Immature natural killer cell (primary cell): ENCODE measurements at regions not wholly inside any gene's neighbourhood (a gene's known extent, or its start where the extent isn't known, plus 50 kb on each side); places are given as distances from the start of the nearest gene placed in this dataset.

Experiments used
- DNase-seq, 3 donors: peaks; one replicate each; pipeline ENCODE4 v3.0.0; 2022; ENCODE audit warnings: mixed read lengths in 1 of 3
- H3K27ac Mint-ChIP-seq, 6 donors: one replicate each; pipeline ENCODE4 v1.8.0; 2020; ENCODE audit warnings: mixed read lengths in 6 of 6, mild to moderate bottlenecking in 5 of 6, inconsistent platforms in 4 of 6, moderate library complexity in 3 of 6
- H3K27me3 Mint-ChIP-seq, 3 donors: one replicate each; pipeline ENCODE4 v1.8.0; 2020 to 2021; ENCODE audit warnings: low read depth in 3 of 3, mild to moderate bottlenecking in 3 of 3, mixed read lengths in 3 of 3, moderate library complexity in 3 of 3, inconsistent platforms in 1 of 3
- H3K36me3 Mint-ChIP-seq, 3 donors: one replicate each; pipeline ENCODE4 v1.8.0; 2020; ENCODE audit warnings: mixed read lengths in 3 of 3, inconsistent platforms in 2 of 3, mild to moderate bottlenecking in 2 of 3
- H3K4me1 Mint-ChIP-seq, 2 donors: one replicate each; pipeline ENCODE4 v1.8.0; 2020; ENCODE audit warnings: inconsistent platforms in 2 of 2, mild to moderate bottlenecking in 2 of 2, mixed read lengths in 2 of 2, moderate library complexity in 1 of 2
- H3K4me3 Mint-ChIP-seq, 5 donors: one replicate each; pipeline ENCODE4 v1.8.0; 2020; ENCODE audit warnings: mild to moderate bottlenecking in 5 of 5, mixed read lengths in 5 of 5, inconsistent platforms in 3 of 5, moderate library complexity in 3 of 5
- H3K9me3 Mint-ChIP-seq, 6 donors: one replicate each; pipeline ENCODE4 v1.8.0; 2020; ENCODE audit warnings: mild to moderate bottlenecking in 6 of 6, mixed read lengths in 6 of 6, inconsistent platforms in 4 of 6, moderate library complexity in 3 of 6

- Mint-ChIP-seq H3K27me3 (peaks cover 0 to 3% (median 0%) of the 10 kb centered on the region in 3 donors), H3K9me3 (peaks cover 0 to 34% (median 19%) of the 10 kb centered on the region in 6 donors), H3K36me3 (no peaks in the 10 kb centered on the region), H3K27ac (no peak overlapping the region), H3K4me1 (no peaks in the 10 kb centered on the region), H3K4me3 (no peak overlapping the region)
- no peak for DNase-seq
These were observed 802.7 kb upstream of the IGFBP3 start for GRCh38 chr7:46723742-46724141.

- Mint-ChIP-seq H3K9me3 (peaks cover 0 to 32% (median 18%) of the 10 kb centered on the region in 6 donors), H3K36me3 (no peaks in the 10 kb centered on the region), H3K27ac (no peak overlapping the region), H3K4me3 (no peak overlapping the region), H3K27me3 (peaks cover 0 to 3% (median 0%) of the 10 kb centered on the region in 3 donors), H3K4me1 (no peaks in the 10 kb centered on the region)
- no peak for DNase-seq
These were observed 801.9 kb upstream of the IGFBP3 start for GRCh38 chr7:46723003-46723402.

GRCh38 chr7:46720761-46721160 is 799.7 kb upstream of the IGFBP3 start:
- Mint-ChIP-seq H3K27ac (no peak overlapping the region), H3K4me3 (no peak overlapping the region), H3K4me1 (no peaks in the 10 kb centered on the region), H3K36me3 (no peaks in the 10 kb centered on the region), H3K27me3 (no peaks in the 10 kb centered on the region), H3K9me3 (peaks cover 0 to 25% (median 13%) of the 10 kb centered on the region in 6 donors)
- no peak for DNase-seq

- Mint-ChIP-seq H3K4me1 (no peaks in the 10 kb centered on the region), H3K4me3 (no peak overlapping the region), H3K9me3 (peaks cover 0 to 27% (median 7%) of the 10 kb centered on the region in 6 donors), H3K27me3 (no peaks in the 10 kb centered on the region), H3K27ac (no peak overlapping the region), H3K36me3 (no peaks in the 10 kb centered on the region)
- no peak for DNase-seq
These were observed 798.5 kb upstream of the IGFBP3 start for GRCh38 chr7:46719616-46720015.

GRCh38 chr7:46716926-46717325 is 795.9 kb upstream of the IGFBP3 start:
- H3K27me3 Mint-ChIP-seq = no peaks in the 10 kb centered on the region
- H3K4me3 Mint-ChIP-seq = no peak overlapping the region
- no peaks in the 10 kb centered on the region for H3K36me3 Mint-ChIP-seq
- peaks cover 0 to 20% (median 7%) of the 10 kb centered on the region in 6 donors for H3K9me3 Mint-ChIP-seq
- no peaks in the 10 kb centered on the region for H3K4me1 Mint-ChIP-seq
- H3K27ac Mint-ChIP-seq = no peak overlapping the region
- no peak for DNase-seq

GRCh38 chr7:46715579-46715978 is 794.5 kb upstream of the IGFBP3 start:
- Mint-ChIP-seq H3K27me3 (no peaks in the 10 kb centered on the region), H3K9me3 (peaks cover 0 to 19% (median 3%) of the 10 kb centered on the region in 6 donors), H3K4me1 (no peaks in the 10 kb centered on the region), H3K4me3 (no peak overlapping the region), H3K36me3 (no peaks in the 10 kb centered on the region), H3K27ac (no peak overlapping the region)
- no peak for DNase-seq

- Mint-ChIP-seq H3K4me3 (no peak overlapping the region), H3K27me3 (no peaks in the 10 kb centered on the region), H3K36me3 (no peaks in the 10 kb centered on the region), H3K9me3 (peaks cover 0 to 14% (median 2%) of the 10 kb centered on the region in 6 donors), H3K27ac (no peak overlapping the region), H3K4me1 (no peaks in the 10 kb centered on the region)
- DNase-seq = no peak
These were observed 793.8 kb upstream of the IGFBP3 start for GRCh38 chr7:46714904-46715303.

GRCh38 chr7:46713868-46714596 is 793.0 kb upstream of the IGFBP3 start:
- no peaks in the 10 kb centered on the region for H3K4me1 Mint-ChIP-seq
- peaks cover 0 to 10% (median 2%) of the 10 kb centered on the region in 6 donors for H3K9me3 Mint-ChIP-seq
- H3K36me3 Mint-ChIP-seq = no peaks in the 10 kb centered on the region
- H3K4me3 Mint-ChIP-seq = no peak overlapping the region
- DNase-seq = no peak
- no peaks in the 10 kb centered on the region for H3K27me3 Mint-ChIP-seq
- H3K27ac Mint-ChIP-seq = no peak overlapping the region

- DNase-seq = no peak
- Mint-ChIP-seq H3K27me3 (no peaks in the 10 kb centered on the region), H3K4me1 (no peaks in the 10 kb centered on the region), H3K4me3 (no peak overlapping the region), H3K9me3 (peaks cover 0 to 10% (median 4%) of the 10 kb centered on the region in 6 donors), H3K27ac (no peak overlapping the region), H3K36me3 (no peaks in the 10 kb centered on the region)
These were observed 789.9 kb upstream of the IGFBP3 start for GRCh38 chr7:46710927-46711326.

GRCh38 chr7:46707973-46708372 is 786.9 kb upstream of the IGFBP3 start:
- no peak overlapping the region for H3K27ac Mint-ChIP-seq
- peaks cover 0 to 2% (median 0%) of the 10 kb centered on the region in 3 donors for H3K27me3 Mint-ChIP-seq
- peaks cover 0 to 2% (median 0%) of the 10 kb centered on the region in 3 donors for H3K36me3 Mint-ChIP-seq
- no peak for DNase-seq
- peaks cover 0 to 15% (median 3%) of the 10 kb centered on the region in 6 donors for H3K9me3 Mint-ChIP-seq
- no peak overlapping the region for H3K4me3 Mint-ChIP-seq
- H3K4me1 Mint-ChIP-seq = no peaks in the 10 kb centered on the region

- H3K36me3 Mint-ChIP-seq = peaks cover 0 to 4% (median 0%) of the 10 kb centered on the region in 3 donors
- peaks cover 0 to 13% (median 5%) of the 10 kb centered on the region in 6 donors for H3K9me3 Mint-ChIP-seq
- peaks cover 0 to 2% (median 0%) of the 10 kb centered on the region in 3 donors for H3K27me3 Mint-ChIP-seq
- no peak overlapping the region for H3K4me3 Mint-ChIP-seq
- no peak for DNase-seq
- no peak overlapping the region for H3K27ac Mint-ChIP-seq
- H3K4me1 Mint-ChIP-seq = no peaks in the 10 kb centered on the region
These were observed 784.5 kb upstream of the IGFBP3 start for GRCh38 chr7:46705386-46706255.

- peaks cover 4 to 28% (median 8%) of the 10 kb centered on the region in 6 donors for H3K9me3 Mint-ChIP-seq
- H3K36me3 Mint-ChIP-seq = no peaks in the 10 kb centered on the region
- H3K4me1 Mint-ChIP-seq = no peaks in the 10 kb centered on the region
- peaks cover 0 to 5% (median 1%) of the 10 kb centered on the region in 3 donors for H3K27me3 Mint-ChIP-seq
- H3K27ac Mint-ChIP-seq = no peak overlapping the region
- no peak for DNase-seq
- H3K4me3 Mint-ChIP-seq = no peak overlapping the region
These were observed 775.7 kb upstream of the IGFBP3 start for GRCh38 chr7:46696741-46697140.

GRCh38 chr7:46695051-46695708 is 774.1 kb upstream of the IGFBP3 start:
- Mint-ChIP-seq H3K27ac (no peak overlapping the region), H3K4me3 (no peak overlapping the region), H3K27me3 (peaks cover 0 to 5% (median 1%) of the 10 kb centered on the region in 3 donors), H3K4me1 (no peaks in the 10 kb centered on the region), H3K36me3 (no peaks in the 10 kb centered on the region), H3K9me3 (peaks cover 4 to 25% (median 9%) of the 10 kb centered on the region in 6 donors)
- no peak for DNase-seq

- H3K4me1 Mint-ChIP-seq = no peaks in the 10 kb centered on the region
- H3K27me3 Mint-ChIP-seq = peaks cover 0 to 5% (median 1%) of the 10 kb centered on the region in 3 donors
- DNase-seq = no peak
- no peaks in the 10 kb centered on the region for H3K36me3 Mint-ChIP-seq
- peaks cover 5 to 28% (median 9%) of the 10 kb centered on the region in 6 donors for H3K9me3 Mint-ChIP-seq
- no peak overlapping the region for H3K27ac Mint-ChIP-seq
- no peak overlapping the region for H3K4me3 Mint-ChIP-seq
These were observed 773.0 kb upstream of the IGFBP3 start for GRCh38 chr7:46694058-46694457.
